HEK293 (cell line): ENCODE measurements at regions not wholly inside any gene's neighbourhood (a gene's known extent, or its start where the extent isn't known, plus 50 kb on each side); places are given as distances from the start of the nearest gene placed in this dataset.
"Not testable (repeated sequence)": the region's sequence is repeated elsewhere in the genome, so short reads cannot be mapped to it uniquely, and the experiment has no call there.

Experiments used
- CTCF ChIP-seq: fragments of 450-650 bp; formaldehyde crosslinking; IDR thresholded peaks from 2 replicates; pipeline ENCODE4 v1.5.1; 2016; ENCODE audit warnings: missing biosample characterization, missing genetic modification characterization
- MYNN ChIP-seq: fragments of 450-650 bp; formaldehyde crosslinking; IDR thresholded peaks from 2 replicates; pipeline ENCODE4 v1.5.1; 2016; ENCODE audit warnings: missing biosample characterization, missing genetic modification characterization, borderline replicate concordance
- TCF7L2 ChIP-seq: IDR thresholded peaks from 2 replicates; pipeline ENCODE4 v1.6.1; 2011; ENCODE audit warnings: low read depth, mild to moderate bottlenecking, inconsistent platforms, low read length, moderate library complexity, borderline replicate concordance
- ZBTB21 ChIP-seq: fragments of 450-650 bp; formaldehyde crosslinking; IDR thresholded peaks from 2 replicates; pipeline ENCODE4 v1.5.1; 2017; ENCODE audit warnings: missing biosample characterization, missing genetic modification characterization
- ZFP37 ChIP-seq: fragments of 450-650 bp; formaldehyde crosslinking; IDR thresholded peaks from 2 replicates; pipeline ENCODE4 v1.5.1; 2016; ENCODE audit warnings: missing biosample characterization, missing genetic modification characterization
- ZNF114 ChIP-seq: fragments of 450-650 bp; formaldehyde crosslinking; IDR thresholded peaks from 2 replicates; pipeline ENCODE4 v1.5.0; 2017; ENCODE audit warnings: missing biosample characterization, missing genetic modification characterization
- ZNF404 ChIP-seq: fragments of 450-650 bp; formaldehyde crosslinking; IDR thresholded peaks from 2 replicates; pipeline ENCODE4 v1.5.1; 2017; ENCODE audit warnings: missing biosample characterization, missing genetic modification characterization
- ZNF624 ChIP-seq: fragments of 450-650 bp; formaldehyde crosslinking; IDR thresholded peaks from 2 replicates; pipeline ENCODE4 v1.5.1; 2017; ENCODE audit warnings: missing biosample characterization, missing genetic modification characterization
- ZNF843 ChIP-seq: fragments of 450-650 bp; formaldehyde crosslinking; IDR thresholded peaks from 2 replicates; pipeline ENCODE4 v1.5.1; 2016; ENCODE audit warnings: missing biosample characterization, missing genetic modification characterization
- TF ChIP-seq, protein P1 (sequence below): fragments of 450-650 bp; IDR thresholded peaks from 2 replicates; pipeline ENCODE4 v1.5.1; 2018; ENCODE audit warnings: missing biosample characterization, missing genetic modification characterization
- TF ChIP-seq, protein P2 (sequence below): IDR thresholded peaks from 2 replicates; pipeline ENCODE4 v1.6.1; 2011; ENCODE audit warnings: mild to moderate bottlenecking, low read depth, low read length, borderline replicate concordance
- TF ChIP-seq, protein P3 (sequence below): fragments of 450-650 bp; formaldehyde crosslinking; optimal IDR thresholded peaks from 2 replicates; pipeline ENCODE3; 2016; ENCODE audit warnings: missing biosample characterization, mild to moderate bottlenecking, missing genetic modification characterization

GRCh38 chr4:171229354-171229753 lies 583.9 kb upstream of the GALNTL6 start:
- TF ChIP-seq, protein P1, sequence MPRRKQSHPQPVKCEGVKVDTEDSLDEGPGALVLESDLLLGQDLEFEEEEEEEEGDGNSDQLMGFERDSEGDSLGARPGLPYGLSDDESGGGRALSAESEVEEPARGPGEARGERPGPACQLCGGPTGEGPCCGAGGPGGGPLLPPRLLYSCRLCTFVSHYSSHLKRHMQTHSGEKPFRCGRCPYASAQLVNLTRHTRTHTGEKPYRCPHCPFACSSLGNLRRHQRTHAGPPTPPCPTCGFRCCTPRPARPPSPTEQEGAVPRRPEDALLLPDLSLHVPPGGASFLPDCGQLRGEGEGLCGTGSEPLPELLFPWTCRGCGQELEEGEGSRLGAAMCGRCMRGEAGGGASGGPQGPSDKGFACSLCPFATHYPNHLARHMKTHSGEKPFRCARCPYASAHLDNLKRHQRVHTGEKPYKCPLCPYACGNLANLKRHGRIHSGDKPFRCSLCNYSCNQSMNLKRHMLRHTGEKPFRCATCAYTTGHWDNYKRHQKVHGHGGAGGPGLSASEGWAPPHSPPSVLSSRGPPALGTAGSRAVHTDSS (tag by site-specific recombination): not testable (repeated sequence)
- TF ChIP-seq CTCF (tag by site-specific recombination); ZNF404; ZNF843 (tag by site-specific recombination); TCF7L2; ZNF114; ZFP37 (tag by site-specific recombination); ZBTB21; ZNF624 (tag by site-specific recombination); MYNN (tag by site-specific recombination): not testable (repeated sequence)
- TF ChIP-seq, protein P2, sequence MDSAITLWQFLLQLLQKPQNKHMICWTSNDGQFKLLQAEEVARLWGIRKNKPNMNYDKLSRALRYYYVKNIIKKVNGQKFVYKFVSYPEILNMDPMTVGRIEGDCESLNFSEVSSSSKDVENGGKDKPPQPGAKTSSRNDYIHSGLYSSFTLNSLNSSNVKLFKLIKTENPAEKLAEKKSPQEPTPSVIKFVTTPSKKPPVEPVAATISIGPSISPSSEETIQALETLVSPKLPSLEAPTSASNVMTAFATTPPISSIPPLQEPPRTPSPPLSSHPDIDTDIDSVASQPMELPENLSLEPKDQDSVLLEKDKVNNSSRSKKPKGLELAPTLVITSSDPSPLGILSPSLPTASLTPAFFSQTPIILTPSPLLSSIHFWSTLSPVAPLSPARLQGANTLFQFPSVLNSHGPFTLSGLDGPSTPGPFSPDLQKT: not testable (repeated sequence)
- TF ChIP-seq, protein P3, sequence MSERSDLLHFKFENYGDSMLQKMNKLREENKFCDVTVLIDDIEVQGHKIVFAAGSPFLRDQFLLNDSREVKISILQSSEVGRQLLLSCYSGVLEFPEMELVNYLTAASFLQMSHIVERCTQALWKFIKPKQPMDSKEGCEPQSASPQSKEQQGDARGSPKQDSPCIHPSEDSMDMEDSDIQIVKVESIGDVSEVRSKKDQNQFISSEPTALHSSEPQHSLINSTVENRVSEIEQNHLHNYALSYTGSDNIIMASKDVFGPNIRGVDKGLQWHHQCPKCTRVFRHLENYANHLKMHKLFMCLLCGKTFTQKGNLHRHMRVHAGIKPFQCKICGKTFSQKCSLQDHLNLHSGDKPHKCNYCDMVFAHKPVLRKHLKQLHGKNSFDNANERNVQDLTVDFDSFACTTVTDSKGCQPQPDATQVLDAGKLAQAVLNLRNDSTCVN: not testable (repeated sequence)
